K562 (cell line): ENCODE measurements at regions not wholly inside any gene's neighbourhood (a gene's known extent, or its start where the extent isn't known, plus 50 kb on each side); places are given as distances from the start of the nearest gene placed in this dataset.

Experiments used
- CBX3 ChIP-seq, 2 experiments: IDR thresholded peaks; 1 replicate in 1 of 2; 2 replicates in 1 of 2; pipeline ENCODE4 v1.6.1; 2012; ENCODE audit warnings: inconsistent platforms in 2 of 2, low read length in 2 of 2, borderline replicate concordance in 1 of 2, control low read depth in 1 of 2
- RBM17 ChIP-seq: fragments of 200-400 bp; formaldehyde crosslinking; IDR thresholded peaks from 2 replicates; pipeline ENCODE4 v1.6.1; 2017; ENCODE audit warnings: low read depth, mild to moderate bottlenecking, low read length, borderline replicate concordance
- TAF1 ChIP-seq: IDR thresholded peaks from 2 replicates; pipeline ENCODE4 v1.6.1; 2011; ENCODE audit warnings: mild to moderate bottlenecking, low read length, moderate library complexity; ENCODE audit not compliant: insufficient read depth, control insufficient read depth, severe bottlenecking; ENCODE audit errors: extremely low read depth

DNA sequence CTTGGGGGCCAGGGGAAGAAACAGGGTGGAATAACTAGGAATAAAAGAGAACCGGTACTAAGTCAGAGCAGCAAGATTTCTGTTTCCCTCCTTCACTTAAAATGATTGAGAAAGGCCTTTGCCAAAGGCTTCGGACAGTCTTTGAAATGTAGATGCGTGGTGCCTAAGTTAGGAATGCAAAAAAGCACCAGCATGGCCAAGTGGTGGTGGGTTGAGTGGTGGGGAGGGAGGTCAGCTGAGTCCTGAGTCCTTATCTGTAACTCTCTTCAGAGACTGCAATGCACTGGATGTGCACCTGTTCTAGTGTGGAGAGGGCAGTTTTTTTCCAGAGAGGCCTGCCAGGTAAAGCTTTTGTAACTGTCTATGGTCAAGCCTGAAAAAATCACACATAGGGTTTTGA is 919.9 kb downstream of the FSCB start:
- TF ChIP-seq CBX3 (IDR thresholded peaks at IDR 0.05; ENCODE audit: borderline replicate concordance in 1 of 2, low read length in 2 of 2), result no peak
- TF ChIP-seq RBM17, result no peak
- TF ChIP-seq TAF1, result no peak
